ENCODE measurements at regions not wholly inside any gene's neighbourhood (a gene's known extent, or its start where the extent isn't known, plus 50 kb on each side); places are given as distances from the start of the nearest gene placed in this dataset.

- TF ChIP-seq EZH2 (IDR thresholded peaks at IDR 0.05; ENCODE audit: borderline replicate concordance, low read depth, low read length, severe bottlenecking) (no peak), CTCF (IDR thresholded peaks at IDR 0.05; ENCODE audit: borderline replicate concordance, extremely low read depth, low read length, poor library complexity, severe bottlenecking) (no peak)
Observed at GRCh38 chr7:155227788-155228458, 69.8 kb upstream of the INSIG1 start.
